ENCODE measurements at regions not wholly inside any gene's neighbourhood (a gene's known extent, or its start where the extent isn't known, plus 50 kb on each side); places are given as distances from the start of the nearest gene placed in this dataset.

DNA sequence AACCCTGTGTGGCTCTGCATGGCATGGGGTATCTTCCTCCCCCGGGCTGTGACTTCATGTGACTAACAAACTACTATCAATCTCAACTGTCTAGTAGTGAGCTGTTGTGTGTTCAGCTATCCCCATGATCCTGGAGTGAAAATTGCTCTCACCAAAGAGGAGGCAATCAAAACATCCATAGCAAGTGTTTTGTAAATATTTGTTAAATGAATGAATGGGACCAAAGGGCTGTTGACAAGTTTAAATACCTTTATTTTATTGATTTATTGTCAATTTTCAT lies 138.1 kb upstream of the CPM start:
- POLR2A ChIA-PET = no interaction called here
- TF ChIP-seq EZH2 (IDR thresholded peaks at IDR 0.05; ENCODE audit: borderline replicate concordance, insufficient read depth, low read depth, low read length, poor library complexity, severe bottlenecking) (no peak), CTCF (IDR thresholded peaks at IDR 0.05) (no peak)
- Mint-ChIP-seq H3K9me3 (ENCODE audit: insufficient read depth) (no peaks in the 10 kb centered on the region), H3K27ac (no peak overlapping the region), H3K4me1 (no peaks in the 10 kb centered on the region), H3K27me3 (peaks cover 23% of the 10 kb centered on the region), H3K4me3 (no peak overlapping the region)
- no peaks in the 10 kb centered on the region for H3K79me2 ChIP-seq (ENCODE audit: control insufficient read depth, insufficient read depth, low read length)
- H3K4me3 ChIP-seq (ENCODE audit: control extremely low read depth in 1 of 5, extremely low read depth in 1 of 5, insufficient read depth in 1 of 5, low read depth in 2 of 5, low read length in 4 of 5) = no peak overlapping the region
- ATAC-seq (ENCODE audit: low read depth) = no peak
- WGBS (ENCODE audit: insufficient coverage) = no CpG with 5 or more reads among the region's 1 CpG
- no peaks in the 10 kb centered on the region for H3K9me3 ChIP-seq (ENCODE audit: control extremely low read depth in 1 of 3, control insufficient read depth in 2 of 3, insufficient read depth in 1 of 3, low read length in 2 of 3)
- intact Hi-C loops (cut with micrococcal nuclease) = loop anchor here (10.0 kb wide), 1 partner anchor 1026 kb away; no protein-coding TSS in a partner anchor
- H3K27me3 ChIP-seq (replicated peaks in 1 of 4; ENCODE audit: control extremely low read depth in 1 of 4, control insufficient read depth in 3 of 4, insufficient read depth in 4 of 4, low read length in 3 of 4) = peaks cover 0 to 3% (median 0%) of the 10 kb centered on the region in 4 experiments
- H3K9ac ChIP-seq (ENCODE audit: low read length) = no peak overlapping the region
- H3K4me1 ChIP-seq (ENCODE audit: control insufficient read depth in 2 of 2, insufficient read depth in 2 of 2, low read length in 2 of 2) = no peaks in the 10 kb centered on the region
- CTCF ChIA-PET = interaction anchor here (0.6 to 6.4 kb wide), 5 partner anchors 201 to 243 kb away, joined by 3 to 61 read pairs (median 8); no protein-coding TSS in a partner anchor
- no peak for DNase-seq
- H3K36me3 ChIP-seq (replicated peaks in 1 of 2; ENCODE audit: control extremely low read depth in 1 of 2, control insufficient read depth in 1 of 2, extremely low read depth in 1 of 2, insufficient read depth in 2 of 2, low read length in 1 of 2) = no peaks in the 10 kb centered on the region
- no peaks in the 10 kb centered on the region for H4K20me1 ChIP-seq (ENCODE audit: control insufficient read depth, insufficient read depth, low read length, poor library complexity, severe bottlenecking)
- no peak overlapping the region for H3K27ac ChIP-seq (ENCODE audit: low read length in 2 of 2)
- no peak overlapping the region for H2AFZ ChIP-seq (ENCODE audit: insufficient read depth, low read depth, low read length, poor library complexity, severe bottlenecking)
- H3K4me2 ChIP-seq (replicated peaks; ENCODE audit: low read depth, low read length, poor library complexity, severe bottlenecking) = no peak overlapping the region

DNA sequence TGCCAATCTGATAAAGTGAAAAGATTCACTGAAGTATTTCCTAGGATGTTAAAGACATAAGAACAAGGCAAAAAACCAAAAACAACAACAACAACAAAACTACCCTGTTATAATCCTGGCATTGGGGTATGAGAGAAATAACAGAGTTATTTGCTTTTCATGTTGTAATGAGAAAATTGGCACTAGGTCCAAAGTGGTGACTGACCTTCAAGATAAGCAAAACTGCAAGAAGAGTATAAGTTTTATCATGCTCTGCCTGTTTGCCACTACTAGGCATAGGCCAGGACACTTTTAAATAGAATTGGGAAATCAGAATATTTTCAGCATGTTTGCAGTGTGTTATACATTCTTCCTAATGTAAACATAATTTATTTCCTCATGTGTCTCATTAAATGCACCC lies 140.1 kb upstream of the CPM start:
- Histone ChIP-seq H3K27ac (ENCODE audit: low read length in 2 of 2) (no peak overlapping the region), H2AFZ (ENCODE audit: insufficient read depth, low read depth, low read length, poor library complexity, severe bottlenecking) (no peak overlapping the region), H3K4me2 (replicated peaks; ENCODE audit: low read depth, low read length, poor library complexity, severe bottlenecking) (no peak overlapping the region), H3K9ac (ENCODE audit: low read length) (no peak overlapping the region), H3K36me3 (replicated peaks in 1 of 2; ENCODE audit: control extremely low read depth in 1 of 2, control insufficient read depth in 1 of 2, extremely low read depth in 1 of 2, insufficient read depth in 2 of 2, low read length in 1 of 2) (no peaks in the 10 kb centered on the region), H3K4me3 (ENCODE audit: control extremely low read depth in 1 of 5, extremely low read depth in 1 of 5, insufficient read depth in 1 of 5, low read depth in 2 of 5, low read length in 4 of 5) (no peak overlapping the region), H3K27me3 (replicated peaks in 1 of 4; ENCODE audit: control extremely low read depth in 1 of 4, control insufficient read depth in 3 of 4, insufficient read depth in 4 of 4, low read length in 3 of 4) (peaks cover 0 to 3% (median 0%) of the 10 kb centered on the region in 4 experiments), H3K9me3 (ENCODE audit: control extremely low read depth in 1 of 3, control insufficient read depth in 2 of 3, insufficient read depth in 1 of 3, low read length in 2 of 3) (no peaks in the 10 kb centered on the region), H3K79me2 (ENCODE audit: control insufficient read depth, insufficient read depth, low read length) (no peaks in the 10 kb centered on the region), H3K4me1 (ENCODE audit: control insufficient read depth in 2 of 2, insufficient read depth in 2 of 2, low read length in 2 of 2) (no peaks in the 10 kb centered on the region), H4K20me1 (ENCODE audit: control insufficient read depth, insufficient read depth, low read length, poor library complexity, severe bottlenecking) (no peaks in the 10 kb centered on the region)
- Mint-ChIP-seq H3K4me3 (no peak overlapping the region), H3K9me3 (ENCODE audit: insufficient read depth) (no peaks in the 10 kb centered on the region), H3K27ac (no peak overlapping the region), H3K27me3 (peaks cover 28% of the 10 kb centered on the region), H3K4me1 (no peaks in the 10 kb centered on the region)
- DNase-seq (no peak), ATAC-seq (ENCODE audit: low read depth) (no peak)
- intact Hi-C loops (cut with micrococcal nuclease) = loop anchor here (10.0 kb wide), 1 partner anchor 1028 kb away; no protein-coding TSS in a partner anchor
- ChIA-PET POLR2A (no interaction called here), CTCF (no interaction called here)
- TF ChIP-seq EZH2 (IDR thresholded peaks at IDR 0.05; ENCODE audit: borderline replicate concordance, insufficient read depth, low read depth, low read length, poor library complexity, severe bottlenecking) = no peak
- TF ChIP-seq CTCF (IDR thresholded peaks at IDR 0.05) = no peak
